K562 (cell line): ENCODE measurements at regions not wholly inside any gene's neighbourhood (a gene's known extent, or its start where the extent isn't known, plus 50 kb on each side); places are given as distances from the start of the nearest gene placed in this dataset.

Experiments used
- ATAC-seq: fragments of 200-7000 bp; cut with Tn5 transposase; 3 replicates; pipeline ENCODE4 v1.9.1; 2020; ENCODE audit warnings: moderate library complexity
- BruUV-seq: library from RNA; stranded (reverse); fragments of 400-500 nt; replicated peaks from 2 replicates; lab custom pipeline; 2021; lab: Mats Ljungman, UMichigan
- CTCF ChIA-PET: fragments of 300-600 bp; formaldehyde crosslinking; extraction: SDS; loops from one replicate; lab custom pipeline; 2021; ENCODE audit warnings: low intra/inter-chr PET ratio; lab: Yijun Ruan, JAX
- POLR2A ChIA-PET: fragments of 300-600, 350-650 bp; sonication (Branson Sonifier 250); formaldehyde crosslinking; extraction: SDS; loops from one replicate; lab custom pipeline; 2021; ENCODE audit warnings: antibody characterized with exemption, inconsistent platforms; lab: Yijun Ruan, JAX
- DNase-seq, 4 experiments: peaks; one replicate each; pipeline versions ENCODE4 v3.0.0 to v3.0.0-alpha.2; 2011 to 2018; ENCODE audit warnings: low spot score in 3 of 4, mixed read lengths in 3 of 4; ENCODE audit errors: extremely low read depth in 1 of 4
- FAIRE-seq: peaks from 2 replicates; lab custom pipeline; 2011; peaks lifted over from hg19 to GRCh38; lab: Jason Lieb, UNC
- H2AFZ ChIP-seq: 2 replicates; pipeline ENCODE4 v1.6.0; 2011; ENCODE audit warnings: low read depth, low read length, control low read depth, inconsistent platforms
- H3K27ac ChIP-seq: fragments of 200-600 bp; 3 replicates; pipeline ENCODE4 v1.8.0; 2011; ENCODE audit warnings: low read depth, mild to moderate bottlenecking, control low read depth, inconsistent platforms, low read length, moderate library complexity, mixed read lengths; ENCODE audit errors: extremely low read depth
- H3K27me3 ChIP-seq, 2 experiments: fragments of 300-600 bp in 1 of 2; 2 replicates in 1 of 2; 3 replicates in 1 of 2; pipeline versions ENCODE4 v1.6.0 to v1.8.0; 2011; ENCODE audit warnings: inconsistent platforms in 2 of 2, low read length in 2 of 2, mild to moderate bottlenecking in 1 of 2, mixed read lengths in 1 of 2, moderate library complexity in 1 of 2; ENCODE audit not compliant: control insufficient read depth in 2 of 2, insufficient read depth in 2 of 2
- H3K36me3 ChIP-seq: fragments of 300-600 bp; 3 replicates; pipeline ENCODE4 v1.8.0; 2011; ENCODE audit warnings: mild to moderate bottlenecking, low read length, inconsistent platforms; ENCODE audit not compliant: control insufficient read depth, insufficient read depth
- H3K4me1 ChIP-seq, 2 experiments: fragments of 200-600 bp in 1 of 2; replicated peaks in 1 of 2; 2 replicates in 1 of 2; 3 replicates in 1 of 2; pipeline versions ENCODE4 v1.5.1 to v1.8.0; 2011; ENCODE audit warnings: inconsistent platforms in 2 of 2, low read length in 2 of 2, mild to moderate bottlenecking in 1 of 2, mixed read lengths in 1 of 2, moderate library complexity in 1 of 2; ENCODE audit not compliant: control insufficient read depth in 2 of 2, insufficient read depth in 2 of 2
- H3K4me2 ChIP-seq: 2 replicates; pipeline ENCODE4 v1.6.1; 2011; ENCODE audit warnings: low read length, control low read depth, inconsistent platforms, mixed read lengths; ENCODE audit not compliant: insufficient read depth
- H3K4me3 ChIP-seq: fragments of 200-600 bp; sonication (generic), shearing (Covaris generic); 2 replicates; pipeline ENCODE4 v1.5.1; 2016; ENCODE audit warnings: control low read depth, inconsistent platforms
- H3K79me2 ChIP-seq: fragments of 200-600 bp; 3 replicates; pipeline ENCODE4 v1.8.0; 2011; ENCODE audit warnings: low read length, inconsistent platforms; ENCODE audit not compliant: control insufficient read depth, insufficient read depth
- H3K9ac ChIP-seq, 2 experiments: 2 replicates each; pipeline versions ENCODE4 v1.6.0 to v1.6.1; 2011; ENCODE audit warnings: low read depth in 2 of 2, low read length in 2 of 2, control low read depth in 1 of 2, inconsistent platforms in 1 of 2, mild to moderate bottlenecking in 1 of 2, mixed read lengths in 1 of 2; ENCODE audit not compliant: insufficient read depth in 1 of 2
- H3K9me1 ChIP-seq: one replicate; pipeline ENCODE4 v1.6.0; 2011; ENCODE audit warnings: inconsistent platforms, mild to moderate bottlenecking, low read length, moderate library complexity; ENCODE audit not compliant: control insufficient read depth, insufficient read depth
- H3K9me3 ChIP-seq: replicated peaks from 2 replicates; pipeline ENCODE4 v1.5.1; 2011; ENCODE audit warnings: low read depth, low read length, inconsistent platforms; ENCODE audit not compliant: control insufficient read depth, insufficient read depth
- H4K20me1 ChIP-seq: replicated peaks from 2 replicates; pipeline ENCODE4 v1.6.1; 2011; ENCODE audit warnings: low read length, inconsistent platforms, mixed read lengths; ENCODE audit not compliant: control insufficient read depth, insufficient read depth
- C11orf30 ChIP-seq: fragments of 450-650 bp; IDR thresholded peaks from 2 replicates; pipeline ENCODE4 v1.6.1; 2016; ENCODE audit warnings: low read depth, mild to moderate bottlenecking
- CTCFL ChIP-seq: IDR thresholded peaks from 2 replicates; pipeline ENCODE4 v1.6.1; 2011; ENCODE audit warnings: borderline replicate concordance, low read depth, mild to moderate bottlenecking, moderate library complexity, low read length; ENCODE audit not compliant: insufficient read depth, poor library complexity, severe bottlenecking
- ETS2 ChIP-seq: IDR thresholded peaks from 2 replicates; pipeline ENCODE4 v1.6.1; 2016; ENCODE audit warnings: borderline replicate concordance, missing genetic modification characterization, mild to moderate bottlenecking, moderate library complexity, missing compliant biosample characterization; ENCODE audit not compliant: poor library complexity, severe bottlenecking
- HDGF ChIP-seq: fragments of 450-650 bp; IDR thresholded peaks from 2 replicates; pipeline ENCODE4 v1.6.1; 2016
- HNRNPH1 ChIP-seq: fragments of 200-400 bp; formaldehyde crosslinking; optimal IDR thresholded peaks from 2 replicates; pipeline ENCODE3; 2017; ENCODE audit warnings: low read depth, mild to moderate bottlenecking, low read length, moderate library complexity
- MEF2A ChIP-seq: IDR thresholded peaks from 2 replicates; pipeline ENCODE4 v1.6.1; 2011; ENCODE audit warnings: low read depth, mild to moderate bottlenecking, low read length, moderate library complexity; ENCODE audit not compliant: control insufficient read depth
- NFATC3 ChIP-seq: fragments of 450-650 bp; IDR thresholded peaks from 2 replicates; pipeline ENCODE4 v1.6.1; 2017; ENCODE audit warnings: mild to moderate bottlenecking
- NFE2 ChIP-seq: IDR thresholded peaks from 2 replicates; pipeline ENCODE4 v1.6.1; 2014; ENCODE audit warnings: antibody characterized with exemption, low read depth
- PML ChIP-seq: IDR thresholded peaks from 2 replicates; pipeline ENCODE4 v1.6.1; 2012; ENCODE audit warnings: low read length, inconsistent platforms
- POU5F1 ChIP-seq: fragments of 150-350 bp; IDR thresholded peaks from 2 replicates; pipeline ENCODE4 v1.6.1; 2014; ENCODE audit warnings: borderline replicate concordance, low read length, low read depth, mild to moderate bottlenecking; ENCODE audit not compliant: partially characterized antibody
- RAD51 ChIP-seq: fragments of 450-650 bp; IDR thresholded peaks from 2 replicates; pipeline ENCODE4 v1.7.1; 2016; ENCODE audit warnings: low read depth, mild to moderate bottlenecking, borderline replicate concordance
- SRF ChIP-seq, 2 experiments: fragments of 250-450, 450-650 bp in 1 of 2; sonication (Bioruptor Pico) in 1 of 2; sonication (generic) in 1 of 2; formaldehyde crosslinking; IDR thresholded peaks; 2 replicates each; pipeline versions ENCODE4 v1.5.0 to v1.5.1; 2020 to 2022; ENCODE audit warnings: mild to moderate bottlenecking in 1 of 2, missing genetic modification reagents in 1 of 2
- ZNF12 ChIP-seq: sonication (generic); formaldehyde crosslinking; IDR thresholded peaks from 2 replicates; pipeline ENCODE4 v1.4.0; 2020; ENCODE audit warnings: mild to moderate bottlenecking, missing genetic modification reagents
- ZNF133 ChIP-seq: fragments of 250-450 bp; sonication (Bioruptor Pico); IDR thresholded peaks from 2 replicates; pipeline ENCODE4 v1.4.0; 2020; ENCODE audit warnings: mild to moderate bottlenecking
- ZNF324 ChIP-seq: fragments of 250-450 bp; sonication (Bioruptor Pico); IDR thresholded peaks from 2 replicates; pipeline ENCODE4 v1.4.0; 2020; ENCODE audit warnings: mild to moderate bottlenecking
- ZNF408 ChIP-seq: fragments of 250-450 bp; sonication (Bioruptor Pico); IDR thresholded peaks from 2 replicates; pipeline ENCODE4 v1.4.0; 2020; ENCODE audit warnings: low read depth, mild to moderate bottlenecking, moderate library complexity
- ZNF717 ChIP-seq: fragments of 250-450 bp; sonication (Bioruptor Pico); IDR thresholded peaks from 2 replicates; pipeline ENCODE4 v1.5.0; 2021
- ZNF766 ChIP-seq: fragments of 200-800 bp; sonication (Bioruptor generic); conservative IDR thresholded peaks from 2 replicates; pipeline ENCODE4 v1.6.1; 2016; ENCODE audit warnings: missing genetic modification characterization, missing compliant biosample characterization
- WGBS: fragments of 100-300 bp; shearing (Covaris generic); methylation state at CpG from one replicate; pipeline ENCODE4 v1.1.6; 2016; ENCODE audit warnings: low coverage, mixed read lengths; ENCODE audit not compliant: insufficient coverage; ENCODE audit errors: missing lambda C conversion rate; 5-methylcytosine and 5-hydroxymethylcytosine counted together
- in situ Hi-C: fragments of 300-500 bp; cut with MboI; formaldehyde crosslinking; loops from 4 replicates; pipeline ENCODE4 v1.15.0; 2018; ENCODE audit warnings: inconsistent platforms, mixed read lengths
- intact Hi-C: fragments of 100-400 bp; cut with micrococcal nuclease; formaldehyde crosslinking; loops from 2 replicates; pipeline ENCODE4 v1.14.2; 2022

- no peak overlapping the region for H3K27ac ChIP-seq
- H3K9me3 ChIP-seq, result no peaks in the 10 kb centered on the region
- BruUV-seq, result no TSS peak
- no peaks in the 10 kb centered on the region for H4K20me1 ChIP-seq
- no peak overlapping the region for H3K9ac ChIP-seq
- no peak overlapping the region for H2AFZ ChIP-seq
- H3K36me3 ChIP-seq, result no peaks in the 10 kb centered on the region
- POLR2A ChIA-PET, result no interaction called here
- H3K4me2 ChIP-seq, result no peak overlapping the region
- CTCF ChIA-PET, result no interaction called here
- ATAC-seq (no peak), DNase-seq (no peak), FAIRE-seq (no peak)
- intact Hi-C loops, result no loop called here
- no peaks in the 10 kb centered on the region for H3K9me1 ChIP-seq
- no peaks in the 10 kb centered on the region for H3K79me2 ChIP-seq
- no peak overlapping the region for H3K4me3 ChIP-seq
- in situ Hi-C loops, result no loop called here
- 0% methylated on average over 2 of the region's 2 CpGs for WGBS
- H3K27me3 ChIP-seq, result no peaks in the 10 kb centered on the region
- no peak for TF ChIP-seq ZNF766
- TF ChIP-seq POU5F1, result no peak
- no peak for TF ChIP-seq C11orf30
- no peak for TF ChIP-seq NFE2
- TF ChIP-seq ZNF133 (CRISPR knock-in tag), result no peak
- H3K4me1 ChIP-seq, result no peaks in the 10 kb centered on the region
Observed at GRCh38 chr10:56856569-56856968, 495.5 kb upstream of the ZWINT start.

GRCh38 chr10:56844978-56845529 is 484.0 kb upstream of the ZWINT start:
- intact Hi-C loops (no loop called here), in situ Hi-C loops (no loop called here)
- H3K79me2 ChIP-seq, result no peaks in the 10 kb centered on the region
- DNase-seq (no peak), FAIRE-seq (no peak), ATAC-seq (no peak)
- ChIA-PET POLR2A (no interaction called here), CTCF (no interaction called here)
- no peaks in the 10 kb centered on the region for H3K9me1 ChIP-seq
- BruUV-seq, result no TSS peak
- WGBS, result 0% methylated on average over 6 of the region's 6 CpGs
- H4K20me1 ChIP-seq, result no peaks in the 10 kb centered on the region
- H3K4me3 ChIP-seq, result no peak overlapping the region
- H3K36me3 ChIP-seq, result no peaks in the 10 kb centered on the region
- H3K9ac ChIP-seq, result no peak overlapping the region
- H2AFZ ChIP-seq, result no peak overlapping the region
- no peaks in the 10 kb centered on the region for H3K27me3 ChIP-seq
- H3K4me2 ChIP-seq, result no peak overlapping the region
- no peaks in the 10 kb centered on the region for H3K4me1 ChIP-seq
- no peak overlapping the region for H3K27ac ChIP-seq
- no peaks in the 10 kb centered on the region for H3K9me3 ChIP-seq
- no peak for TF ChIP-seq RAD51
- TF ChIP-seq NFATC3, result no peak
- TF ChIP-seq HNRNPH1, result no peak
- TF ChIP-seq PML, result no peak
- no peak for TF ChIP-seq HDGF
- TF ChIP-seq ZNF12, result no peak
- TF ChIP-seq CTCFL, result no peak
- no peak for TF ChIP-seq ETS2
- TF ChIP-seq ZNF717 (CRISPR knock-in tag), result no peak
- TF ChIP-seq ZNF324, result no peak
- TF ChIP-seq SRF (CRISPR knock-in tag; IDR thresholded peaks at IDR 0.05), result no peak
- TF ChIP-seq MEF2A, result no peak
- no peak for TF ChIP-seq ZNF408
